AG09309 (cell line): ENCODE measurements at regions not wholly inside any gene's neighbourhood (a gene's known extent, or its start where the extent isn't known, plus 50 kb on each side); places are given as distances from the start of the nearest gene placed in this dataset.

Experiments
- DNase-seq: peaks from one replicate; pipeline ENCODE4 v3.0.0-alpha.2; 2010; ENCODE audit warnings: low read depth
- H3K4me3 ChIP-seq: 2 replicates; pipeline ENCODE4 v1.5.1; 2011; ENCODE audit warnings: mild to moderate bottlenecking, low read depth, low read length, moderate library complexity; ENCODE audit not compliant: control insufficient read depth
- TF ChIP-seq, protein P1 (sequence below): IDR thresholded peaks from 2 replicates; pipeline ENCODE4 v1.5.1; 2011; ENCODE audit warnings: mild to moderate bottlenecking, low read depth, low read length, inconsistent platforms; ENCODE audit not compliant: insufficient read depth, control insufficient read depth; ENCODE audit errors: missing control alignments

DNA sequence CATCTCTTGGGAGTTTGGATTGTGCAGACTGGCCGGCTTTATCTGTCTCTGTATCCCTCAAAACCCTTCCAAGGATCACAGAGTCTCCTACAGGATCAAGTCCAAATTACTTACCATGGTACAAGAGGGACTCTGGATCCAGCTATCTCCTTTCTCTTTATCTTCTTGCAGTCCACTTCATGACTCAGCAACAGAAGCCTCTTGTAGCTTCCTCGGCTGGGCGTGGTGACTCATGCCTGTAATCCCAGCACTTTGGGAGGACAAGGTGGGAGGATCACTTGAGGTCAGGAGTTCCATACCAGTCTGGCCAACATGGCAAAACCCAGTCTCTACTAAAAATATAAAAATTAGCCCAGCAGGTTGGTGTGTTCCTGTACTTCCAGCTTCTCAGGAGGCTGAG is 189.7 kb downstream of the BCAT1 start:
- H3K4me3 ChIP-seq = no peak overlapping the region
- DNase-seq = no peak
- TF ChIP-seq, protein P1, sequence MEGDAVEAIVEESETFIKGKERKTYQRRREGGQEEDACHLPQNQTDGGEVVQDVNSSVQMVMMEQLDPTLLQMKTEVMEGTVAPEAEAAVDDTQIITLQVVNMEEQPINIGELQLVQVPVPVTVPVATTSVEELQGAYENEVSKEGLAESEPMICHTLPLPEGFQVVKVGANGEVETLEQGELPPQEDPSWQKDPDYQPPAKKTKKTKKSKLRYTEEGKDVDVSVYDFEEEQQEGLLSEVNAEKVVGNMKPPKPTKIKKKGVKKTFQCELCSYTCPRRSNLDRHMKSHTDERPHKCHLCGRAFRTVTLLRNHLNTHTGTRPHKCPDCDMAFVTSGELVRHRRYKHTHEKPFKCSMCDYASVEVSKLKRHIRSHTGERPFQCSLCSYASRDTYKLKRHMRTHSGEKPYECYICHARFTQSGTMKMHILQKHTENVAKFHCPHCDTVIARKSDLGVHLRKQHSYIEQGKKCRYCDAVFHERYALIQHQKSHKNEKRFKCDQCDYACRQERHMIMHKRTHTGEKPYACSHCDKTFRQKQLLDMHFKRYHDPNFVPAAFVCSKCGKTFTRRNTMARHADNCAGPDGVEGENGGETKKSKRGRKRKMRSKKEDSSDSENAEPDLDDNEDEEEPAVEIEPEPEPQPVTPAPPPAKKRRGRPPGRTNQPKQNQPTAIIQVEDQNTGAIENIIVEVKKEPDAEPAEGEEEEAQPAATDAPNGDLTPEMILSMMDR = no peak

DNA sequence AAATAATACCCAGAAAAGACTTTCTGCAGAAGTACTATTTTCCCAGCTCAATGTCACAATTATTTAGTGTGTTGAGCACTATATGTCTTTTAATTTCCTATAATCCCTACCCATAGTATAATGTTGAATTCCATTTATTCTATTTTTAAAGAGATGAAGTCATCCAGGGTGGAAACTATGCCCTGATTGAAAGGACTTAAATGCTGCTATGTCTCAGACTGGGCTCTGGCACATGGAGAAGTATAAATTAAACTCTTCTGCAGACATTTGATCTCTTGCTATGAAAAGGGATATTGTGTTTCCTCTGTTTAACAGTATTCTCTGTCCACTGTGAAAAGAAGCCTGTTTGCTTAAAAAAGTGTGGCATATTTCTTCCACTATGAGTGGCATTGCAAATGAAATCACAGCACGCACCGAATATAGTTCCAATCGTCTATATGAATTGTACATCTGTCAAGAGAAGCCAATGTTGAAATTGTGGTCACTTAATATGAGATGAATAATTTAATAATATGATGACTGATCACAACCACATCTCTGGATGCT is 192.3 kb downstream of the BCAT1 start:
- H3K4me3 ChIP-seq = no peak overlapping the region
- TF ChIP-seq, protein P1 = no peak
- DNase-seq = no peak

DNA sequence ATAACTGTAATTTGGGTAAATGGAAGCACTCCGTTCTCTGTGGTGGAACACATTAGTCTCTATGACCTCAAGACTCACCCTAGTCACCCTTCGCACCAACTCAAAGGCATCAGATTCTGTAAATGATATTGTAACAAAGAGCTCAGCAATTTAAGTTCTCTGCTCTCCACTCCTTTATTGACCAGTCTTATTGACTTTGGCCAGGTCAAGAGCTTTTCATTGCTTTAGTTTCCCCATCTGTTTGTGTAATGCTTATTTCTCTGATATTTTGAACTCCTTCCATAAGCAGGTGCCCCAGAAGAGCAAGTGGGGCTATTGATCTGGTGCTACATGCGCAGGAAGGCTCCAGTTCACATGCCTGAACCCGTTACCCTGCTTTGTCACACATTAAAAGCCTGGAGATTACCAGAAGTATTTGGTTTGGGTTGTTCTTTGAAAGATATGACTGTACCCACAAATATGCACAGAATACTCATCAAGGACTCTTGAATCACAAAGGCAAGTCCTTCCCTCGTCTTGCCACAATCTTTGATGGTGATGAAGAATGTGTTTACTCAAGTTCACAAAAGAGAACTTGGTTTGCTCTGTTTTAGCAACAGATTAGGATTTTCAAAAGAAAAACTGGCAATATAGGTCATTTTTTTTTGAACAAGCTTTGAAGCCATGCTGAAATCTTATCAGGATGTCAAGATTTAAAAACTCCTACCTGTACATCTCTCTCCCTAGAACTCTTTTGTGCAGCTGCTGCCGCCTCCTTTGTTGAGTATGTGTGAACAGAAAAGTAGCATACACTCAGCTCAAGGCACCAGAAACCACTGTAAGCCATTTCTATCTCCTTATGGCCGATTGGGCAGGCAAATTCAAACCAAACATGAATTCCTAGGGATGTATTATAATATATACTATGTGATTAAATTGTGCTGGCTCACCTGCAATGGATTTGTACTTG is 193.9 kb downstream of the BCAT1 start:
- peak; percentile 62 for DNase-seq

DNA sequence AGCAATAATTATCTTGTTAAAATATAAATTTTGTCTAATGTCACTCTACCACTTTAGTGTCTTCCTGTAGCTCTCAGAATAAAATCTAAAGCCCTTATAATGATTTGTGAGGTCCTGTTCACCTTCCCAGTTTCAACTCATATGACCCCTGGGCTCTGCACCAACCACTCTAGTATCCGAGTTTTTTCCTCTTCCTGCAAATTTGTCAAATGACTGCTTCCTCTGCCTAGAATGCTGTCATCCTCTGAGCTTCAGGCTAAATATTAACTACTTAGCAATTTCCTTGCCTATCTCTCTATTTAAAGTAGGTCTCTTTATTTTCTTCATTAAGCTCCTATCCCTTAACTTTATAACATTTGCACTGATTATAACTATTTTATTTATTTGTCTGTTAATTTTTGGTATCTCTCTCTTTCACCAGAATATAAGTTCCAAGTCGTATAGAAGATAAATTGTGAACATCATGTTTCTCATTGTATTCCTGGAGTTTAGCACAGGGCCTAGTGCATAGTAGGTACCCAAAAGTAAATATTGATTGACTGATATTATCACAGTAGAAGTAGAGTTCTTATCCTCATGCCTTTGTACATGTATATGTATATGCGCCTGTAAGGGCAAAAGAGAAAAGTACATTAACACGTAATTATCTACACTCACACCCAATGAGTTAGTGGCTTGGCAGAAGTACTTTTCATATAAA is 196.0 kb downstream of the BCAT1 start:
- TF ChIP-seq, protein P1 = no peak
- no peak for DNase-seq
- H3K4me3 ChIP-seq = no peak overlapping the region

More for the DNA sequence above, 193.9 kb downstream of the BCAT1 start:
- H3K4me3 ChIP-seq = no peak overlapping the region
- TF ChIP-seq, protein P1 = no peak

DNA sequence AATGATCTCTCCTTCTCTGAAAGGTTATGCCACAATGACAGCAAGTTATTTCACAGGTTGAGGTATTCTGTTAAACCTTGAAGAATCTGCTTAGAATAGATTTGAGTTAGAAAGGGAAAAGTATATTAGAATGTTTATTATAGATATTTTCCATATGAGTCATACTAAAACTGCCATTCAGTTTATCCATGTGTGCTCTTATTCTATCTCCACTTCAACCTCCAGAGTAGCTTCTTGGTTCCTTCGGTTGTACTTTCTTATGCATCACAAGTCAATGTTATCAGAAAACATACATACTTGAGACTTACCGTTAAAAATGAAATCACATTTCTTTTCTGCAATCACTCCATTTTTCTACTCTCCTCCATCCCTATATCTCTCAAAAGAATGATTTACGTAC is 197.7 kb downstream of the BCAT1 start:
- TF ChIP-seq, protein P1 = no peak
- no peak overlapping the region for H3K4me3 ChIP-seq
- DNase-seq = no peak

DNA sequence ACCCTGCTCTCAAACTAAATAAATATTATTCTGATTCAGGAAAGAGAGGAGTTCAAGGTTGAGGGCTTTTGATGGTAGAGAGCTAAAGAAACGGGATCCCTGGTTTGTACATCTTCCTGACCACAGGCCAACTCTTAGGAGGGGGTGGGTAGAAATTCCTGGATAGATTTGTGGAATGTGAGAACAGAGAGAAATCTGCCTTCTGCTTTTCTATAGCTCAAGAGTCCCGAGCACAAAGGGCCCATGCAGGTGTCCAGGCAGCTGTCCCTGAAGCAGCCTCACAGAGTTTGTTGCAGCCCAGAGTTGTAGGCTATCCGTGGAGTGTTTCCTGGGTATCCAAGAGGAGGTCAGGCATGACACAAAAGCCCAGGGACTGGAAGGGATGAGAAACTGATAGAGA is 198.6 kb downstream of the BCAT1 start:
- H3K4me3 ChIP-seq = no peak overlapping the region
- TF ChIP-seq, protein P1 = no peak
- no peak for DNase-seq
